GM18870 (cell line): ENCODE measurements at regions not wholly inside any gene's neighbourhood (a gene's known extent, or its start where the extent isn't known, plus 50 kb on each side); places are given as distances from the start of the nearest gene placed in this dataset.

Source experiments
- ATAC-seq: cut with Tn5 transposase; IDR thresholded peaks from one replicate; pipeline ENCODE4 v1.9.1; 2021; ENCODE audit warnings: moderate library complexity; ENCODE audit not compliant: unreplicated experiment

- ATAC-seq = no peak
Measured at GRCh38 chr20:21808863-21809664, 103.6 kb downstream of the PAX1 start.

DNA sequence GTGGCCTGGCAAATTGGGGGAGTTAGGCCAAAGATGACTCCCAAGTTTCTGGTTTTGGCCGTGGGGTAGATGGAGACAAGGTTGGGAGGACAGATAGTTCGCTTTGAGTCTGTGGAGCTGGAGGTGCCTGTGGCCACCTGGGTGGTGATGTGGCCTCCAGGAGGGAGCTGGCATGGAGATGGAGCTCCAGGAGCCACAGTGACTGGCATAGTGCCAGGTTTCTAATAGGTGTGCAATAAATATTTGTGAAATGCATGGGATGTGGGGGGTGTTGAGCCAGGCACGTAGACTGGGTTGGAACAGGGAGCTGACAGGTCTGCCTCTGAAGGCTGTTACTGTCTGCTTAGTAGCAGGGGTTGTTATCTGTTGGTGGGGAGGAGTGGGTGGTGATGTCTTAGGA, 102.7 kb downstream of the PAX1 start:
- no peak for ATAC-seq

- no peak for ATAC-seq
Measured at GRCh38 chr20:21804802-21805201, 99.3 kb downstream of the PAX1 start.

DNA sequence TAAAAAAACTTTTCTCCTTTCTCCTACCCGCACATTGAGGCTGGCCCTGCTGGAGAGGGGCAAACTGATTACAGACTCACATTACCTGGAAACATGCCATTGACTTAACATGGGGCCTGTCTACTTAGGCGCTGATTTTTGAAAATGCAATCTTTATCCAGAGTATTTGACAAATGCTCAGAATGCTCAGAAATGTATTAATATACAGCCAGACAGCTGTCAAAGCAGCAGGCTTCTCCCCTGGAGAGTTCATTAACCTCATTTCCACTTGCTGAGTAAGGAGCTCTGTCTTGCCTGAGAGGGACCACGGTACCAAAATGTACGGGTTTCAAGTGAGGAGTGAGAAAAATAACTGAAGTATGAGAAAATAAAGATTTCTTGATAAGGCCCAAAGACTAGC, 95.7 kb downstream of the PAX1 start:
- ATAC-seq = no peak

- ATAC-seq = no peak
Measured at GRCh38 chr20:21798384-21798783, 92.9 kb downstream of the PAX1 start.

DNA sequence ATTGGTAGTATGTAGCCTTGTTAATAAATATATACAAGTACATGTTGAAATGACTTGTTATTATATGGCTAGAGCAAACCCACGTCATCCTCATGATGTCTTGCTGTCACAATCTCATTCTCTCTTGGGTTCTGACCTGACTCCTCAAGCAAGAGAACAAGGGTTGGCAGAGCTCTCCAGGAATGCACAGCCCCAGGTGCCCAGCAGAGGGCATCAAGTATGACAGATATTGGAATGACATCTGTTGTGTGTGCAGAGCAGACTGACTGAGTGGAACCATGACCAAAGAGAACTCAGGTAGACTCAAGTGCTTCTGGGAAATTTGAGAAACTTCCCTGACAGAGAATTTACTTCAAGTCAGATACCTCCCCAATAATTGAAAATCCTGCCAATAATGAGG, 90.6 kb downstream of the PAX1 start:
- ATAC-seq = no peak

GRCh38 chr20:21788082-21788481, 82.6 kb downstream of the PAX1 start:
- no peak for ATAC-seq

- ATAC-seq = no peak
Measured at GRCh38 chr20:21781446-21782075, 76.1 kb downstream of the PAX1 start.

DNA sequence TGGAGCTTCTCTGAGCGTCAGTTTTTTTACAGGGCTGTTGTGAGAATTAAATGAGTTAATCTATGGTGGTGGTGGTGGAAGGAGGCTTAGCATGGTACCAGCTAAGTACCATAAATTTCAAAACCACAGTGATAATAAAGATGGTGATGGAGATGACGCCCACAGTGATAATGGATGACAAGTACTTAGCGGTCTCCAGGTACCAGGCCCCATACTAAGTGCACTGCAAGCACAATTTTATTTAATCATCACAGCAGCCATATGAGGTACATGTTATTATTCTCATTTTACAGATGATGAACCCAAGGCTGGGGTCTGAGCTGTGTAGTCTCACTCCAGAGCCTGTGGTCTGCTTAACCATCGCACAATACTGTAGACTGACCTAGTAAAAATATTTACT, 75.1 kb downstream of the PAX1 start:
- ATAC-seq = no peak
